ENCODE measurements at regions not wholly inside any gene's neighbourhood (a gene's known extent, or its start where the extent isn't known, plus 50 kb on each side); places are given as distances from the start of the nearest gene placed in this dataset.

DNA sequence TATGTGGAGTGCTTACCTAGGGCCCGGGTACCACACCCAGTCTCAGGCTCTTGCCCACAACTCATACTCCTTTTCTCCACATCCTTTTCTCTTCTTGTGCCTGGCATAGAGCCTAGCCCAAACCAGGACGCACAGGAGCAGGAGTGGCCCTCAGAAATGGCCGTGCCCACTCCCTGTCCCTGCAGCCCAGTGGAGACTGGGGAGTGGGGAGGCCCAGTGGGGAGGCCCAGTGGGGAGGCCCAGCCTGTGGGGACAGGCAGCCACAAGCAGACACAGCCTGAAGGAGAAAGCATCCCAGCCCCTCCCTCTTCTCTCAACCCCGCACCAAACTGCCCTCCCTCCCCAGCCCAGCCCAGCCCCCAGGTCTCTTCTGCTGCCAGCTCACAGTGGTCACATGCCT is 196.8 kb downstream of the KIF26A start:
- Histone ChIP-seq H3K27ac (ENCODE audit: low read length) (no peak overlapping the region), H3K9ac (ENCODE audit: low read length) (no peak overlapping the region), H3K9me3 (ENCODE audit: low read length) (no peaks in the 10 kb centered on the region), H3K4me3 (ENCODE audit: low read length) (no peak overlapping the region), H2AFZ (ENCODE audit: low read depth, low read length) (no peak overlapping the region), H3F3A (ENCODE audit: insufficient read depth, low read length, poor library complexity, severe bottlenecking) (no peaks in the 10 kb centered on the region), H3K9me2 (ENCODE audit: insufficient read depth, low read length) (no peaks in the 10 kb centered on the region), H4K20me1 (ENCODE audit: insufficient read depth) (no peaks in the 10 kb centered on the region), H3K79me2 (replicated peaks; ENCODE audit: insufficient read depth, low read length) (no peaks in the 10 kb centered on the region), H3K4me2 (ENCODE audit: low read length) (no peak overlapping the region), H3K27me3 (ENCODE audit: insufficient read depth, low read depth, low read length) (no peaks in the 10 kb centered on the region), H3K36me3 (ENCODE audit: insufficient read depth, low read length) (no peaks in the 10 kb centered on the region)
- TF ChIP-seq EZH2 (IDR thresholded peaks at IDR 0.05; ENCODE audit: borderline replicate concordance, insufficient read depth, low read length, poor library complexity, severe bottlenecking): no peak
- no peak for TF ChIP-seq TAF1 (IDR thresholded peaks at IDR 0.05; ENCODE audit: low read depth)
- no peak for TF ChIP-seq SMC3 (conservative IDR thresholded peaks at IDR 0.05; ENCODE audit: poor library complexity)
- TF ChIP-seq POLR2AphosphoS5 (IDR thresholded peaks at IDR 0.05): no peak
- TF ChIP-seq EP300 (conservative IDR thresholded peaks at IDR 0.05; ENCODE audit: poor library complexity, severe bottlenecking): no peak
- TF ChIP-seq, protein P1, sequence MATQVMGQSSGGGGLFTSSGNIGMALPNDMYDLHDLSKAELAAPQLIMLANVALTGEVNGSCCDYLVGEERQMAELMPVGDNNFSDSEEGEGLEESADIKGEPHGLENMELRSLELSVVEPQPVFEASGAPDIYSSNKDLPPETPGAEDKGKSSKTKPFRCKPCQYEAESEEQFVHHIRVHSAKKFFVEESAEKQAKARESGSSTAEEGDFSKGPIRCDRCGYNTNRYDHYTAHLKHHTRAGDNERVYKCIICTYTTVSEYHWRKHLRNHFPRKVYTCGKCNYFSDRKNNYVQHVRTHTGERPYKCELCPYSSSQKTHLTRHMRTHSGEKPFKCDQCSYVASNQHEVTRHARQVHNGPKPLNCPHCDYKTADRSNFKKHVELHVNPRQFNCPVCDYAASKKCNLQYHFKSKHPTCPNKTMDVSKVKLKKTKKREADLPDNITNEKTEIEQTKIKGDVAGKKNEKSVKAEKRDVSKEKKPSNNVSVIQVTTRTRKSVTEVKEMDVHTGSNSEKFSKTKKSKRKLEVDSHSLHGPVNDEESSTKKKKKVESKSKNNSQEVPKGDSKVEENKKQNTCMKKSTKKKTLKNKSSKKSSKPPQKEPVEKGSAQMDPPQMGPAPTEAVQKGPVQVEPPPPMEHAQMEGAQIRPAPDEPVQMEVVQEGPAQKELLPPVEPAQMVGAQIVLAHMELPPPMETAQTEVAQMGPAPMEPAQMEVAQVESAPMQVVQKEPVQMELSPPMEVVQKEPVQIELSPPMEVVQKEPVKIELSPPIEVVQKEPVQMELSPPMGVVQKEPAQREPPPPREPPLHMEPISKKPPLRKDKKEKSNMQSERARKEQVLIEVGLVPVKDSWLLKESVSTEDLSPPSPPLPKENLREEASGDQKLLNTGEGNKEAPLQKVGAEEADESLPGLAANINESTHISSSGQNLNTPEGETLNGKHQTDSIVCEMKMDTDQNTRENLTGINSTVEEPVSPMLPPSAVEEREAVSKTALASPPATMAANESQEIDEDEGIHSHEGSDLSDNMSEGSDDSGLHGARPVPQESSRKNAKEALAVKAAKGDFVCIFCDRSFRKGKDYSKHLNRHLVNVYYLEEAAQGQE (IDR thresholded peaks at IDR 0.05; ENCODE audit: borderline replicate concordance): no peak
- no peak for TF ChIP-seq MXI1 (conservative IDR thresholded peaks at IDR 0.05; ENCODE audit: poor library complexity, severe bottlenecking)

DNA sequence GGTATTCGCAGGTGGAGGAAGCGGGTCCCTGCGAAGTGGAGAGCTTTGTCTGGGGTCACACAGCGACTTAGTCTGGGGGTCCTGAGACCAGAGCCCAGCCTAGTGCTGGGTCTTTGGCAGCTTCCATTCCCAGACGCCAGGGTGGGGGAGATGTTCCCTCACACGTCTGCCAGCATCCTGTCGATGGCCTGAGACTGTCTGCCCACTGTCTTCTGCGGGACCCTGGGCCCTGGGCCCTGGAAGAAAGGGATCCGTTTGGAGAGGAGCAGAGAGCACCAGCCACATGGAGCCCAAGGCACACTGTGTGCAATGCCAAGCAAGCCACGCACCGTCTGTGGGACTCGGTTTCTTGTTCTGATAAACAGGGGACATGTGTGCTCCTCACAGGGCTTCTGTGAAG is 197.2 kb downstream of the KIF26A start:
- Histone ChIP-seq H3K27ac (ENCODE audit: low read length) (no peak overlapping the region), H3K36me3 (ENCODE audit: insufficient read depth, low read length) (no peaks in the 10 kb centered on the region), H3K4me2 (ENCODE audit: low read length) (no peak overlapping the region), H3K27me3 (ENCODE audit: insufficient read depth, low read depth, low read length) (no peaks in the 10 kb centered on the region), H3K79me2 (replicated peaks; ENCODE audit: insufficient read depth, low read length) (no peaks in the 10 kb centered on the region), H3K9me3 (ENCODE audit: low read length) (no peaks in the 10 kb centered on the region), H3K9ac (ENCODE audit: low read length) (no peak overlapping the region), H3K4me3 (ENCODE audit: low read length) (no peak overlapping the region), H2AFZ (ENCODE audit: low read depth, low read length) (no peak overlapping the region), H4K20me1 (ENCODE audit: insufficient read depth) (no peaks in the 10 kb centered on the region), H3K9me2 (ENCODE audit: insufficient read depth, low read length) (no peaks in the 10 kb centered on the region), H3F3A (ENCODE audit: insufficient read depth, low read length, poor library complexity, severe bottlenecking) (no peaks in the 10 kb centered on the region)
- TF ChIP-seq EZH2 (IDR thresholded peaks at IDR 0.05; ENCODE audit: borderline replicate concordance, insufficient read depth, low read length, poor library complexity, severe bottlenecking) (no peak), RAD21 (conservative IDR thresholded peaks at IDR 0.05) (no peak)

DNA sequence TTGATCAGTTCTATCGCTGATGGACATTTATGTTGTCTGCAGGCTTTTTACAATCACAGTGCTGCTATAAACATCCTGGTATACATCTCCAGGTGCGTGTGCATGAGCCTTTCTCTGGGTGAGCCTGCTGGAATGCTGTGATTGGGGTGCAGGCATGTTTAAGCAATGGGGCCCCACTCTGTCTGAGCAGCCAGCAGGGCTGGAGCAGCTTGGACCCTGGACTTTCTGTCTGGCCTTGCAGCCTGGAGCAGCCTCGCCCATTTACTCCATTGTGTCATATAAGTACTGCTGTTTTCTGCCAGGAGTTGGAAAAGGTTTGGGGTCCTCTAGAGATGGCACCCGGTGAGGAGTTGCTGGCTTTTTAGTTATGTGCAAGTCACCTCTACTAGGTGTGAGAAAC is 199.0 kb downstream of the KIF26A start:
- TF ChIP-seq, protein P1 (IDR thresholded peaks at IDR 0.05; ENCODE audit: borderline replicate concordance): no peak
- TF ChIP-seq EZH2 (IDR thresholded peaks at IDR 0.05; ENCODE audit: borderline replicate concordance, insufficient read depth, low read length, poor library complexity, severe bottlenecking) (no peak), RAD21 (conservative IDR thresholded peaks at IDR 0.05) (no peak), SMC3 (conservative IDR thresholded peaks at IDR 0.05; ENCODE audit: poor library complexity) (no peak), MXI1 (conservative IDR thresholded peaks at IDR 0.05; ENCODE audit: poor library complexity, severe bottlenecking) (no peak), EP300 (conservative IDR thresholded peaks at IDR 0.05; ENCODE audit: poor library complexity, severe bottlenecking) (no peak), POLR2AphosphoS5 (IDR thresholded peaks at IDR 0.05) (no peak), TAF1 (IDR thresholded peaks at IDR 0.05; ENCODE audit: low read depth) (no peak)
- TF ChIP-seq, protein P2, sequence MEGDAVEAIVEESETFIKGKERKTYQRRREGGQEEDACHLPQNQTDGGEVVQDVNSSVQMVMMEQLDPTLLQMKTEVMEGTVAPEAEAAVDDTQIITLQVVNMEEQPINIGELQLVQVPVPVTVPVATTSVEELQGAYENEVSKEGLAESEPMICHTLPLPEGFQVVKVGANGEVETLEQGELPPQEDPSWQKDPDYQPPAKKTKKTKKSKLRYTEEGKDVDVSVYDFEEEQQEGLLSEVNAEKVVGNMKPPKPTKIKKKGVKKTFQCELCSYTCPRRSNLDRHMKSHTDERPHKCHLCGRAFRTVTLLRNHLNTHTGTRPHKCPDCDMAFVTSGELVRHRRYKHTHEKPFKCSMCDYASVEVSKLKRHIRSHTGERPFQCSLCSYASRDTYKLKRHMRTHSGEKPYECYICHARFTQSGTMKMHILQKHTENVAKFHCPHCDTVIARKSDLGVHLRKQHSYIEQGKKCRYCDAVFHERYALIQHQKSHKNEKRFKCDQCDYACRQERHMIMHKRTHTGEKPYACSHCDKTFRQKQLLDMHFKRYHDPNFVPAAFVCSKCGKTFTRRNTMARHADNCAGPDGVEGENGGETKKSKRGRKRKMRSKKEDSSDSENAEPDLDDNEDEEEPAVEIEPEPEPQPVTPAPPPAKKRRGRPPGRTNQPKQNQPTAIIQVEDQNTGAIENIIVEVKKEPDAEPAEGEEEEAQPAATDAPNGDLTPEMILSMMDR (IDR thresholded peaks at IDR 0.05; ENCODE audit: poor library complexity, severe bottlenecking): no peak
- Histone ChIP-seq H3K27me3 (ENCODE audit: insufficient read depth, low read depth, low read length) (no peaks in the 10 kb centered on the region), H3F3A (ENCODE audit: insufficient read depth, low read length, poor library complexity, severe bottlenecking) (no peaks in the 10 kb centered on the region), H2AFZ (ENCODE audit: low read depth, low read length) (no peak overlapping the region), H3K9me3 (ENCODE audit: low read length) (no peaks in the 10 kb centered on the region), H3K36me3 (ENCODE audit: insufficient read depth, low read length) (no peaks in the 10 kb centered on the region), H3K9ac (ENCODE audit: low read length) (no peak overlapping the region), H3K4me2 (ENCODE audit: low read length) (no peak overlapping the region), H3K9me2 (ENCODE audit: insufficient read depth, low read length) (no peaks in the 10 kb centered on the region), H3K4me3 (ENCODE audit: low read length) (no peak overlapping the region), H4K20me1 (ENCODE audit: insufficient read depth) (no peaks in the 10 kb centered on the region), H3K79me2 (replicated peaks; ENCODE audit: insufficient read depth, low read length) (no peaks in the 10 kb centered on the region), H3K27ac (ENCODE audit: low read length) (no peak overlapping the region)
